ENCODE measurements at regions not wholly inside any gene's neighbourhood (a gene's known extent, or its start where the extent isn't known, plus 50 kb on each side); places are given as distances from the start of the nearest gene placed in this dataset.

DNA sequence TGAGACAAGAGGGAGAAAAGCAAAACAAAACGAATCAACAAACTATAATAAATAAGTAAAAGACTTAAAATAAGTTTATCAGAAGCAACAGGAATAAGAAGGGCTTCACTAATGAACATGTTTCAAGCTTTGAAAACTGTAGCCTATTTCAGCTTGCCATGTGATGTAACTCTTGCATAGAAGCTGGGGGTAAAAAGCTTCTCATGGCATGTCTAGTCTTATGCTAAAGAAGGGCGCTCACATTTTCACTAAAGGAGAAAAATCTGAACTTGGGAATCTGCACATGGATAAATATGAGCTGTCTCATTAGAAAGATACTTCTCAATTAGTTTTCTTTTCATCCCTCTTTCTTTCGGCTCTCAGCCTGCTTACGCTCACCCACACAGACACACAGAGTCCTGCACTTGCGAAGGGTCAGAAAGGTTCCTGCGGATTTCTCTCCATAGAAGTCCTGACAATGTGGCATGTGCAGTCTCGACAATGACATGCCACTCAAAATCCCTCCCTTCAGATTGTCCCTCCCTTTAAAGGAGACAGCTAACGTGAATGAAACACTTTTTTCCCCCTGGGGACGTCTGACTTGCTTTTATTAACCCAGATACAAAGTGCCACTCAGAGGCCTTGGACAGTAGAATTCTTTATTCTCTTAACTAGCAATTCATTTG lies 568.9 kb upstream of the NR2F2 start:
- Histone ChIP-seq H3K79me2 (ENCODE audit: insufficient read depth, low read length) (no peaks in the 10 kb centered on the region), H3K27ac (ENCODE audit: low read length) (no peak overlapping the region), H3K27me3 (ENCODE audit: insufficient read depth, low read length, poor library complexity) (no peaks in the 10 kb centered on the region), H3K4me2 (ENCODE audit: insufficient read depth, low read length) (no peak overlapping the region), H4K20me1 (ENCODE audit: insufficient read depth, low read length) (no peaks in the 10 kb centered on the region), H3K4me1 (ENCODE audit: insufficient read depth, low read length) (no peaks in the 10 kb centered on the region), H2AFZ (ENCODE audit: low read depth, low read length) (no peak overlapping the region), H3K9me3 (ENCODE audit: insufficient read depth, low read length, severe bottlenecking) (no peaks in the 10 kb centered on the region), H3K4me3 (ENCODE audit: low read depth in 1 of 2, low read length in 2 of 2) (no peak overlapping the region), H3K36me3 (ENCODE audit: insufficient read depth, low read length) (no peaks in the 10 kb centered on the region), H3K9ac (ENCODE audit: low read depth, low read length) (no peak overlapping the region)
- ATAC-seq (ENCODE audit: insufficient read depth, low read depth) (no peak), DNase-seq (no peak)
- TF ChIP-seq, protein P1, sequence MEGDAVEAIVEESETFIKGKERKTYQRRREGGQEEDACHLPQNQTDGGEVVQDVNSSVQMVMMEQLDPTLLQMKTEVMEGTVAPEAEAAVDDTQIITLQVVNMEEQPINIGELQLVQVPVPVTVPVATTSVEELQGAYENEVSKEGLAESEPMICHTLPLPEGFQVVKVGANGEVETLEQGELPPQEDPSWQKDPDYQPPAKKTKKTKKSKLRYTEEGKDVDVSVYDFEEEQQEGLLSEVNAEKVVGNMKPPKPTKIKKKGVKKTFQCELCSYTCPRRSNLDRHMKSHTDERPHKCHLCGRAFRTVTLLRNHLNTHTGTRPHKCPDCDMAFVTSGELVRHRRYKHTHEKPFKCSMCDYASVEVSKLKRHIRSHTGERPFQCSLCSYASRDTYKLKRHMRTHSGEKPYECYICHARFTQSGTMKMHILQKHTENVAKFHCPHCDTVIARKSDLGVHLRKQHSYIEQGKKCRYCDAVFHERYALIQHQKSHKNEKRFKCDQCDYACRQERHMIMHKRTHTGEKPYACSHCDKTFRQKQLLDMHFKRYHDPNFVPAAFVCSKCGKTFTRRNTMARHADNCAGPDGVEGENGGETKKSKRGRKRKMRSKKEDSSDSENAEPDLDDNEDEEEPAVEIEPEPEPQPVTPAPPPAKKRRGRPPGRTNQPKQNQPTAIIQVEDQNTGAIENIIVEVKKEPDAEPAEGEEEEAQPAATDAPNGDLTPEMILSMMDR (IDR thresholded peaks at IDR 0.05; ENCODE audit: borderline replicate concordance, extremely low read depth, low read length, poor library complexity, severe bottlenecking), result no peak
- TF ChIP-seq EZH2 (IDR thresholded peaks at IDR 0.05; ENCODE audit: borderline replicate concordance, low read depth, low read length, severe bottlenecking), result no peak

DNA sequence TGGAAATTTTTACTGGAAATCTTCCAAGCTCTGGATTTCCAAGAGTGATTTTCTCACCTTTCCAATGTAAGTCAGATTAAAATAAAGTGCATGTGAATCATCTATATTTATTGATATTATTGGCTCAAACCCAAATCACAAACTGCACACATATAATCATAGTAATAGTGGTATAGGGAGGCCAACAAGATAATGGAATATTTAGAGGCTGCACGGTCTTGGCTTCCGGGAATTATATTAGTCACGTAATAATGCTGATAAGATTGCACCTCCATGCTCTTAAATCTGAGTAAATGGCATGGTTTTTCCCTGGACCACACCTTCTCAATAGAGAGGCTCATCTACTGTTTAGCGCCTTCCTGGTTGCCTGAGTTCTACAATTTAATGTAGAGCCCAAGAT lies 567.1 kb upstream of the NR2F2 start:
- TF ChIP-seq, protein P1 (IDR thresholded peaks at IDR 0.05; ENCODE audit: borderline replicate concordance, extremely low read depth, low read length, poor library complexity, severe bottlenecking), result no peak
- TF ChIP-seq EZH2 (IDR thresholded peaks at IDR 0.05; ENCODE audit: borderline replicate concordance, low read depth, low read length, severe bottlenecking), result no peak
- H3K4me3 ChIP-seq (ENCODE audit: low read depth in 1 of 2, low read length in 2 of 2), result no peak overlapping the region
- no peak overlapping the region for H3K9ac ChIP-seq (ENCODE audit: low read depth, low read length)
- no peaks in the 10 kb centered on the region for H3K79me2 ChIP-seq (ENCODE audit: insufficient read depth, low read length)
- no peaks in the 10 kb centered on the region for H3K36me3 ChIP-seq (ENCODE audit: insufficient read depth, low read length)
- no peak overlapping the region for H2AFZ ChIP-seq (ENCODE audit: low read depth, low read length)
- no peaks in the 10 kb centered on the region for H4K20me1 ChIP-seq (ENCODE audit: insufficient read depth, low read length)
- DNase-seq, result no peak
- H3K27ac ChIP-seq (ENCODE audit: low read length), result no peak overlapping the region
- H3K4me2 ChIP-seq (ENCODE audit: insufficient read depth, low read length), result no peak overlapping the region
- no peaks in the 10 kb centered on the region for H3K9me3 ChIP-seq (ENCODE audit: insufficient read depth, low read length, severe bottlenecking)
- no peak for ATAC-seq (ENCODE audit: insufficient read depth, low read depth)
- no peaks in the 10 kb centered on the region for H3K27me3 ChIP-seq (ENCODE audit: insufficient read depth, low read length, poor library complexity)
- no peaks in the 10 kb centered on the region for H3K4me1 ChIP-seq (ENCODE audit: insufficient read depth, low read length)

- Histone ChIP-seq H4K20me1 (ENCODE audit: insufficient read depth, low read length) (no peaks in the 10 kb centered on the region), H2AFZ (ENCODE audit: low read depth, low read length) (no peak overlapping the region), H3K4me1 (ENCODE audit: insufficient read depth, low read length) (no peaks in the 10 kb centered on the region), H3K9ac (ENCODE audit: low read depth, low read length) (no peak overlapping the region), H3K27me3 (ENCODE audit: insufficient read depth, low read length, poor library complexity) (no peaks in the 10 kb centered on the region), H3K4me3 (ENCODE audit: low read depth in 1 of 2, low read length in 2 of 2) (no peak overlapping the region), H3K9me3 (ENCODE audit: insufficient read depth, low read length, severe bottlenecking) (no peaks in the 10 kb centered on the region), H3K79me2 (ENCODE audit: insufficient read depth, low read length) (no peaks in the 10 kb centered on the region), H3K36me3 (ENCODE audit: insufficient read depth, low read length) (no peaks in the 10 kb centered on the region), H3K27ac (ENCODE audit: low read length) (no peak overlapping the region), H3K4me2 (ENCODE audit: insufficient read depth, low read length) (no peak overlapping the region)
- TF ChIP-seq, protein P1 (IDR thresholded peaks at IDR 0.05; ENCODE audit: borderline replicate concordance, extremely low read depth, low read length, poor library complexity, severe bottlenecking), result no peak
- no peak for TF ChIP-seq EZH2 (IDR thresholded peaks at IDR 0.05; ENCODE audit: borderline replicate concordance, low read depth, low read length, severe bottlenecking)
- DNase-seq (no peak), ATAC-seq (ENCODE audit: insufficient read depth, low read depth) (no peak)
Measured at GRCh38 chr15:95765161-95765560, 565.3 kb upstream of the NR2F2 start.
